Chondrocyte (in vitro differentiated cells): ENCODE measurements at regions not wholly inside any gene's neighbourhood (a gene's known extent, or its start where the extent isn't known, plus 50 kb on each side); places are given as distances from the start of the nearest gene placed in this dataset.

Experiments used
- DNase-seq: peaks from one replicate; pipeline ENCODE4 v3.0.0; 2021; ENCODE audit warnings: mixed read lengths, low spot score
- H3K27ac Mint-ChIP-seq: one replicate; pipeline ENCODE4 v1.8.0; 2021; ENCODE audit warnings: mild to moderate bottlenecking, moderate library complexity, mixed read lengths; ENCODE audit not compliant: unreplicated experiment
- H3K27me3 Mint-ChIP-seq: 2 replicates; pipeline ENCODE4 v1.8.0; 2021; ENCODE audit warnings: low read depth, mixed read lengths
- H3K36me3 Mint-ChIP-seq: 2 replicates; pipeline ENCODE4 v1.8.0; 2021; ENCODE audit warnings: low read depth, mixed read lengths
- H3K4me1 Mint-ChIP-seq: 2 replicates; pipeline ENCODE4 v1.8.0; 2021; ENCODE audit warnings: low read depth, mild to moderate bottlenecking, mixed read lengths
- H3K4me3 Mint-ChIP-seq: one replicate; pipeline ENCODE4 v1.8.0; 2021; ENCODE audit warnings: mild to moderate bottlenecking, moderate library complexity, mixed read lengths; ENCODE audit not compliant: unreplicated experiment
- H3K9me3 Mint-ChIP-seq: 2 replicates; pipeline ENCODE4 v1.8.0; 2021; ENCODE audit warnings: low read depth, mixed read lengths
- CTCF ChIP-seq: fragments of 200-600 bp; sonication (generic); IDR thresholded peaks from 2 replicates; pipeline ENCODE4 v1.5.0; 2021; ENCODE audit warnings: antibody characterized with exemption, mild to moderate bottlenecking, moderate library complexity

GRCh38 chr1:103218821-103219220 is 110.5 kb upstream of the COL11A1 start:
- no peak overlapping the region for H3K4me3 Mint-ChIP-seq
- no peaks in the 10 kb centered on the region for H3K36me3 Mint-ChIP-seq
- no peak for TF ChIP-seq CTCF
- H3K27me3 Mint-ChIP-seq: no peaks in the 10 kb centered on the region
- H3K4me1 Mint-ChIP-seq: peaks cover 41% of the 10 kb centered on the region
- DNase-seq: no peak
- H3K9me3 Mint-ChIP-seq: peaks cover 2% of the 10 kb centered on the region
- H3K27ac Mint-ChIP-seq: peak overlapping the region; percentile 32

GRCh38 chr1:103218369-103218768 is 110.0 kb upstream of the COL11A1 start:
- Mint-ChIP-seq H3K27ac (peak overlapping the region; percentile 32), H3K36me3 (no peaks in the 10 kb centered on the region)
- no peak for TF ChIP-seq CTCF

GRCh38 chr1:103211073-103211472 is 102.8 kb upstream of the COL11A1 start:
- H3K27me3 Mint-ChIP-seq: no peaks in the 10 kb centered on the region
- no peak for TF ChIP-seq CTCF
- H3K27ac Mint-ChIP-seq: peak overlapping the region; percentile 41
- H3K4me1 Mint-ChIP-seq: peaks cover 26% of the 10 kb centered on the region
- no peak overlapping the region for H3K4me3 Mint-ChIP-seq
- no peaks in the 10 kb centered on the region for H3K36me3 Mint-ChIP-seq
- no peak for DNase-seq
- H3K9me3 Mint-ChIP-seq: no peaks in the 10 kb centered on the region

More at GRCh38 chr1:103218369-103218768, 110.0 kb upstream of the COL11A1 start:
- no peak for DNase-seq
- H3K4me1 Mint-ChIP-seq: peaks cover 41% of the 10 kb centered on the region
- no peak overlapping the region for H3K4me3 Mint-ChIP-seq
- no peaks in the 10 kb centered on the region for H3K27me3 Mint-ChIP-seq
- peaks cover 2% of the 10 kb centered on the region for H3K9me3 Mint-ChIP-seq

GRCh38 chr1:103208844-103209243 is 100.5 kb upstream of the COL11A1 start:
- peak overlapping the region; percentile 57 for H3K27ac Mint-ChIP-seq
- DNase-seq: no peak
- TF ChIP-seq CTCF: no peak
- H3K4me3 Mint-ChIP-seq: no peak overlapping the region
- peaks cover 30% of the 10 kb centered on the region for H3K4me1 Mint-ChIP-seq
- no peaks in the 10 kb centered on the region for H3K36me3 Mint-ChIP-seq
- no peaks in the 10 kb centered on the region for H3K9me3 Mint-ChIP-seq
- H3K27me3 Mint-ChIP-seq: no peaks in the 10 kb centered on the region

- no peak for TF ChIP-seq CTCF
- H3K27ac Mint-ChIP-seq: no peak overlapping the region
- no peaks in the 10 kb centered on the region for H3K9me3 Mint-ChIP-seq
- H3K4me1 Mint-ChIP-seq: peaks cover 30% of the 10 kb centered on the region
- DNase-seq: no peak
- H3K4me3 Mint-ChIP-seq: no peak overlapping the region
- H3K27me3 Mint-ChIP-seq: no peaks in the 10 kb centered on the region
- H3K36me3 Mint-ChIP-seq: no peaks in the 10 kb centered on the region
Measured at GRCh38 chr1:103199001-103199400, 90.7 kb upstream of the COL11A1 start.
